Naive thymus-derived CD8-positive, alpha-beta T cell (primary cell): ENCODE measurements at regions not wholly inside any gene's neighbourhood (a gene's known extent, or its start where the extent isn't known, plus 50 kb on each side); places are given as distances from the start of the nearest gene placed in this dataset.
A peak's percentile ranks its signal among the peaks of the same experiment; 100 is the strongest.
"Not testable (repeated sequence)": the region's sequence is repeated elsewhere in the genome, so short reads cannot be mapped to it uniquely, and the experiment has no call there.

Source experiments
- ATAC-seq, 2 donors: fragments of 150-1000 bp; cut with Tn5 transposase in 1 of 2; sonication (Bioruptor Pico), chemical (Tn5 transposase) in 1 of 2; 1 replicate in 1 of 2; 2 replicates in 1 of 2; pipeline ENCODE4 v1.10.0; 2021; ENCODE audit warnings: mild to moderate bottlenecking in 2 of 2, moderate library complexity in 2 of 2
- POLR2A ChIA-PET: fragments of 350-600 bp; sonication (Branson Sonifier 250); formaldehyde crosslinking; loops from one replicate; lab custom pipeline; 2021; ENCODE audit warnings: antibody characterized with exemption; lab: Charles Lee
- DNase-seq, 10 donors: peaks; one replicate each; pipeline versions ENCODE4 v3.0.0 to v3.0.0-alpha.2; 2020 to 2022
- H3K27ac Mint-ChIP-seq, 10 donors: one replicate each; pipeline ENCODE4 v1.8.0; 2020 to 2022; ENCODE audit warnings: mild to moderate bottlenecking in 10 of 10, mixed read lengths in 10 of 10, moderate library complexity in 4 of 10, inconsistent platforms in 1 of 10
- H3K27me3 Mint-ChIP-seq, 5 donors: one replicate each; pipeline ENCODE4 v1.8.0; 2021 to 2022; ENCODE audit warnings: mixed read lengths in 5 of 5
- H3K36me3 Mint-ChIP-seq, 3 donors: one replicate each; pipeline ENCODE4 v1.8.0; 2020 to 2022; ENCODE audit warnings: mixed read lengths in 3 of 3, mild to moderate bottlenecking in 2 of 3, inconsistent platforms in 1 of 3
- H3K4me1 Mint-ChIP-seq, 4 donors: one replicate each; pipeline ENCODE4 v1.8.0; 2021 to 2022; ENCODE audit warnings: mixed read lengths in 4 of 4
- H3K4me3 Mint-ChIP-seq, 10 donors: one replicate each; pipeline ENCODE4 v1.8.0; 2020 to 2022; ENCODE audit warnings: mild to moderate bottlenecking in 10 of 10, mixed read lengths in 10 of 10, moderate library complexity in 6 of 10, inconsistent platforms in 1 of 10
- H3K9me3 Mint-ChIP-seq, 9 donors: one replicate each; pipeline ENCODE4 v1.8.0; 2020 to 2022; ENCODE audit warnings: mixed read lengths in 9 of 9, mild to moderate bottlenecking in 3 of 9, inconsistent platforms in 1 of 9, moderate library complexity in 1 of 9

- ATAC-seq: no peak
- Mint-ChIP-seq H3K27me3 (no peaks in the 10 kb centered on the region), H3K27ac (no peak overlapping the region), H3K9me3 (peaks cover 0 to 22% (median 9%) of the 10 kb centered on the region in 9 donors), H3K36me3 (peaks cover 0 to 9% (median 5%) of the 10 kb centered on the region in 3 donors), H3K4me1 (peaks cover 6 to 27% (median 12%) of the 10 kb centered on the region in 4 donors), H3K4me3 (no peak overlapping the region)
- DNase-seq: no peak
- POLR2A ChIA-PET: interaction anchor here (0.6 to 1.1 kb wide), 2 partner anchors 11 to 73 kb away, joined by 3 to 5 read pairs; no protein-coding TSS in a partner anchor
Measured at GRCh38 chr18:70732188-70732587, 443.3 kb downstream of the SOCS6 start.

- Mint-ChIP-seq H3K4me3 (no peak overlapping the region), H3K27me3 (no peaks in the 10 kb centered on the region), H3K9me3 (peaks cover 0 to 25% (median 10%) of the 10 kb centered on the region in 9 donors), H3K4me1 (peaks cover 2 to 13% (median 11%) of the 10 kb centered on the region in 4 donors), H3K27ac (peak overlapping the region in 4 of 10 donors; percentile 27 to 45 (median 34)), H3K36me3 (peaks cover 0 to 8% (median 3%) of the 10 kb centered on the region in 3 donors)
- POLR2A ChIA-PET: interaction anchor here (1.2 kb wide), 1 partner anchor 135 kb away, joined by 3 read pairs; no protein-coding TSS in a partner anchor
- no peak for ATAC-seq
- DNase-seq: no peak
Measured at GRCh38 chr18:70720607-70721006, 431.8 kb downstream of the SOCS6 start.

- H3K27ac Mint-ChIP-seq: peak overlapping the region in 8 of 10 donors; percentile 3 to 87 (median 57)
- peaks cover 0 to 36% (median 20%) of the 10 kb centered on the region in 9 donors for H3K9me3 Mint-ChIP-seq
- no peaks in the 10 kb centered on the region for H3K27me3 Mint-ChIP-seq
- no peak for DNase-seq
- ATAC-seq: no peak
- H3K4me1 Mint-ChIP-seq: peaks cover 16 to 36% (median 21%) of the 10 kb centered on the region in 4 donors
- H3K4me3 Mint-ChIP-seq: no peak overlapping the region
- H3K36me3 Mint-ChIP-seq: peaks cover 0 to 21% (median 18%) of the 10 kb centered on the region in 3 donors
- POLR2A ChIA-PET: interaction anchor here (1.1 kb wide), 1 partner anchor 12 kb away, joined by 3 read pairs; no protein-coding TSS in a partner anchor
Measured at GRCh38 chr18:70709720-70710119, 420.9 kb downstream of the SOCS6 start.

GRCh38 chr18:70709144-70709543 lies 420.3 kb downstream of the SOCS6 start:
- Mint-ChIP-seq H3K9me3 (peaks cover 0 to 34% (median 20%) of the 10 kb centered on the region in 9 donors), H3K36me3 (peaks cover 0 to 21% (median 18%) of the 10 kb centered on the region in 3 donors), H3K27ac (peak overlapping the region in 7 of 10 donors; percentile 3 to 87 (median 33)), H3K4me3 (no peak overlapping the region), H3K4me1 (peaks cover 16 to 36% (median 21%) of the 10 kb centered on the region in 4 donors), H3K27me3 (no peaks in the 10 kb centered on the region)
- POLR2A ChIA-PET: interaction anchor here (1.1 kb wide), 1 partner anchor 11 kb away, joined by 3 read pairs; no protein-coding TSS in a partner anchor
- ATAC-seq (no peak), DNase-seq (no peak)

- Mint-ChIP-seq H3K4me1 (peaks cover 20 to 39% (median 31%) of the 10 kb centered on the region in 4 donors), H3K36me3 (peaks cover 0 to 14% (median 10%) of the 10 kb centered on the region in 3 donors), H3K27me3 (no peaks in the 10 kb centered on the region), H3K27ac (peak overlapping the region in 6 of 10 donors; percentile 0 to 65 (median 13)), H3K9me3 (peaks cover 0 to 30% (median 11%) of the 10 kb centered on the region in 9 donors), H3K4me3 (no peak overlapping the region)
- no peak for ATAC-seq
- no peak for DNase-seq
- POLR2A ChIA-PET: no interaction called here
Measured at GRCh38 chr18:70705831-70706416, 417.1 kb downstream of the SOCS6 start.

- DNase-seq: no peak
- Mint-ChIP-seq H3K27me3 (no peaks in the 10 kb centered on the region), H3K4me3 (no peak overlapping the region), H3K27ac (peak overlapping the region in 1 of 10 donors; percentile 11), H3K36me3 (peaks cover 0 to 21% (median 18%) of the 10 kb centered on the region in 3 donors), H3K4me1 (peaks cover 4 to 18% (median 14%) of the 10 kb centered on the region in 4 donors), H3K9me3 (peaks cover 0 to 23% (median 13%) of the 10 kb centered on the region in 9 donors)
- ATAC-seq: no peak
- POLR2A ChIA-PET: interaction anchor here (1.1 kb wide), 1 partner anchor 27 kb away, joined by 3 read pairs; no protein-coding TSS in a partner anchor
Measured at GRCh38 chr18:70700496-70700895, 411.7 kb downstream of the SOCS6 start.

GRCh38 chr18:70698574-70698973 lies 409.7 kb downstream of the SOCS6 start:
- H3K27me3 Mint-ChIP-seq: no peaks in the 10 kb centered on the region
- no peak overlapping the region for H3K4me3 Mint-ChIP-seq
- POLR2A ChIA-PET: interaction anchor here (0.7 kb wide), 1 partner anchor 9 kb away, joined by 4 read pairs; no protein-coding TSS in a partner anchor

GRCh38 chr18:70693246-70693645 lies 404.4 kb downstream of the SOCS6 start:
- H3K4me3 Mint-ChIP-seq: no peak overlapping the region
- H3K27me3 Mint-ChIP-seq: no peaks in the 10 kb centered on the region
- H3K27ac Mint-ChIP-seq: peak overlapping the region in 2 of 10 donors; percentile 2 to 5
- peaks cover 7 to 20% (median 9%) of the 10 kb centered on the region in 4 donors for H3K4me1 Mint-ChIP-seq
- DNase-seq (no peak), ATAC-seq (no peak)
- H3K36me3 Mint-ChIP-seq: peaks cover 3 to 23% (median 11%) of the 10 kb centered on the region in 3 donors
- POLR2A ChIA-PET: interaction anchor here (1.2 kb wide), 1 partner anchor 20 kb away, joined by 5 read pairs; no protein-coding TSS in a partner anchor
- peaks cover 9 to 26% (median 13%) of the 10 kb centered on the region in 9 donors for H3K9me3 Mint-ChIP-seq

More at GRCh38 chr18:70698574-70698973, 409.7 kb downstream of the SOCS6 start:
- H3K36me3 Mint-ChIP-seq: peaks cover 0 to 21% (median 18%) of the 10 kb centered on the region in 3 donors
- peaks cover 0 to 23% (median 13%) of the 10 kb centered on the region in 9 donors for H3K9me3 Mint-ChIP-seq
- DNase-seq (no peak), ATAC-seq (no peak)
- peaks cover 4 to 18% (median 14%) of the 10 kb centered on the region in 4 donors for H3K4me1 Mint-ChIP-seq
- H3K27ac Mint-ChIP-seq: peak overlapping the region in 2 of 10 donors; percentile 40 to 66

- H3K9me3 Mint-ChIP-seq: peaks cover 4 to 17% (median 7%) of the 10 kb centered on the region in 9 donors
- not testable (repeated sequence) for H3K27me3 Mint-ChIP-seq, H3K36me3 Mint-ChIP-seq, H3K4me3 Mint-ChIP-seq, ATAC-seq, DNase-seq
- POLR2A ChIA-PET: interaction anchor here (1.3 kb wide), 1 partner anchor 10 kb away, joined by 3 read pairs; no protein-coding TSS in a partner anchor
- H3K4me1 Mint-ChIP-seq: peaks cover 11 to 31% (median 12%) of the 10 kb centered on the region in 4 donors
- H3K27ac Mint-ChIP-seq: peak overlapping the region in 3 of 10 donors; percentile 4 to 32 (median 4)
Measured at GRCh38 chr18:70689765-70690164, 400.9 kb downstream of the SOCS6 start.

- no peaks in the 10 kb centered on the region for H3K27me3 Mint-ChIP-seq
- H3K4me1 Mint-ChIP-seq: peaks cover 20 to 41% (median 24%) of the 10 kb centered on the region in 4 donors
- H3K36me3 Mint-ChIP-seq: peaks cover 3 to 6% (median 3%) of the 10 kb centered on the region in 3 donors
- H3K4me3 Mint-ChIP-seq: peak overlapping the region in 6 of 10 donors; percentile 0 to 46 (median 3)
- peaks cover 4 to 17% (median 11%) of the 10 kb centered on the region in 9 donors for H3K9me3 Mint-ChIP-seq
- peak overlapping the region in 9 of 10 donors; percentile 60 to 91 (median 84) for H3K27ac Mint-ChIP-seq
- POLR2A ChIA-PET: no interaction called here
- no peak for DNase-seq
- no peak for ATAC-seq
Measured at GRCh38 chr18:70688286-70688685, 399.4 kb downstream of the SOCS6 start.

- H3K27ac Mint-ChIP-seq: peak overlapping the region in 6 of 10 donors; percentile 46 to 96 (median 92)
- H3K4me3 Mint-ChIP-seq: no peak overlapping the region
- peaks cover 0 to 11% (median 4%) of the 10 kb centered on the region in 3 donors for H3K36me3 Mint-ChIP-seq
- ATAC-seq (no peak), DNase-seq (no peak)
- H3K9me3 Mint-ChIP-seq: peaks cover 0 to 25% (median 13%) of the 10 kb centered on the region in 9 donors
- no peaks in the 10 kb centered on the region for H3K27me3 Mint-ChIP-seq
- POLR2A ChIA-PET: interaction anchor here (1.1 to 4.1 kb wide), 3 partner anchors 12 to 63 kb away, joined by 3 to 23 read pairs (median 6); no protein-coding TSS in a partner anchor
- H3K4me1 Mint-ChIP-seq: peaks cover 13 to 32% (median 23%) of the 10 kb centered on the region in 4 donors
Measured at GRCh38 chr18:70684821-70685220, 396.0 kb downstream of the SOCS6 start.

GRCh38 chr18:70683263-70683662 lies 394.4 kb downstream of the SOCS6 start:
- peaks cover 0 to 25% (median 12%) of the 10 kb centered on the region in 9 donors for H3K9me3 Mint-ChIP-seq
- peak overlapping the region; percentile 78 to 96 (median 90) for H3K27ac Mint-ChIP-seq
- POLR2A ChIA-PET: interaction anchor here (0.7 to 4.1 kb wide), 5 partner anchors 10 to 62 kb away, joined by 3 to 23 read pairs (median 6); no protein-coding TSS in a partner anchor
- DNase-seq (peak in 3 of 10 donors; percentile 48 to 61 (median 59)), ATAC-seq (peak; percentile 84 to 94)
- H3K36me3 Mint-ChIP-seq: peaks cover 0 to 11% (median 4%) of the 10 kb centered on the region in 3 donors
- peaks cover 12 to 31% (median 24%) of the 10 kb centered on the region in 4 donors for H3K4me1 Mint-ChIP-seq
- peak overlapping the region in 7 of 10 donors; percentile 8 to 53 (median 19) for H3K4me3 Mint-ChIP-seq
- H3K27me3 Mint-ChIP-seq: no peaks in the 10 kb centered on the region
